GM12801 (cell line): ENCODE measurements at regions not wholly inside any gene's neighbourhood (a gene's known extent, or its start where the extent isn't known, plus 50 kb on each side); places are given as distances from the start of the nearest gene placed in this dataset.

Source experiments
- CTCF ChIP-seq: IDR thresholded peaks from one replicate; pipeline ENCODE4 v1.5.1; 2011; ENCODE audit warnings: control low read depth; ENCODE audit not compliant: insufficient read length; ENCODE audit errors: extremely low read depth

GRCh38 chr9:75228893-75229292, 140.6 kb downstream of the OSTF1 start:
- TF ChIP-seq CTCF: no peak

- TF ChIP-seq CTCF: no peak
These were observed 141.5 kb downstream of the OSTF1 start for GRCh38 chr9:75229605-75230332.

DNA sequence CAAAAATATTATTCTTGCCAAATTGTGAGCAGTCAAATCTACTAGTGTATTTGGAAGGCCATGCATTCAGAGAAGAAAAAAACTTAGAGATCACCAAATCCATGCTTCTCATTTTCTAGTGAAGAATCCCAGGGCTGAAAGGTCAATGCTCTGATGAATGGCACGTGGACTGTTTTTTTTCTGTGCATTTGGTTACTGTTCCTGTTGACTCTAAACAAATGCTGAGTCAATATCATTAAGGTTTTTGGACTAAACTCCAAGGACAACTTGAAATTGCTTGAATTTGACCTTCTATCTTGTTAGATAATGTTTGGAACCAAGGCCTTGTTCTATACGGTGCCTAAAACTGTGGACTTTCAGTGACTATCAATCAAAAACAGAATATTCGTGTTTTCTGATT, 142.2 kb downstream of the OSTF1 start:
- TF ChIP-seq CTCF: no peak

- no peak for TF ChIP-seq CTCF
These were observed 142.9 kb downstream of the OSTF1 start for GRCh38 chr9:75231167-75231566.

DNA sequence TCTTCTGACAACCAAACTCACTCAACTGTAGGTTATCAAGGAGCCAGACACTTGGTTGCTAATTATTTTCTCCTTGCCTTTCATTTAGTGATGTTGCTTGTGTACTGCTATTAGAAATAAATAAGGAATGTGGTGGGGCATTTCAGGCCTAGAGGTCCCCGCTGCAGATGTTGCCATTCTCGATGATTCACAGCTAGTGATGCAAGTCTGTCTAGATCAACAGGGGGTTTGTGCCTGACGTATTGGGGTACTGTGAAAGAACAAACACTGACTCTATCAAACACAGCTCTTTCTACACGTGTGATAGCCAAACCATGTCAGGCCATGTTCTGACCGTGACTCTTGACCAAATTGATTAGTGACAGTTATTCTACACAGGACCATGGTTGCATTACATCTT, 144.7 kb downstream of the OSTF1 start:
- TF ChIP-seq CTCF: no peak

DNA sequence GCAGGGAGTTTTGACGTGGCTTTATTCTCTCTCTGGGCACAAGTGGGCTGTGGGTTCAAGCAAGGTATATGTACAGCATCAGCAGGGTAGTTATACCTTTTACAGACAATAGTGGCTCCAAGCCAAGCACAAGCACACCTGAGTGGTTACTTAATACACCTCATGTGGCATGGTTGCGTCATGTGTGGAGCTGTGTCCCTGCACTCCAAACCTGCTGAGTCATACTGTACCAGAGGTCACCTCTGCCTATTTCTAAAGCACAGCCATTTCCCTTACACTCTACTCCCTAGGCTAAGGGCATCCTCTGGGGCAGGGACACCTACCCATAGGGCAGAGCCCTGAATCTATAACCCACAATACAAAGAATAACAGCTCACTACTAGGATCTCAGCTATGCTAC, 147.3 kb downstream of the OSTF1 start:
- TF ChIP-seq CTCF: no peak

GRCh38 chr9:75238311-75238976, 150.1 kb downstream of the OSTF1 start:
- TF ChIP-seq CTCF: no peak
